IMR-90 (cell line): ENCODE measurements at regions not wholly inside any gene's neighbourhood (a gene's known extent, or its start where the extent isn't known, plus 50 kb on each side); places are given as distances from the start of the nearest gene placed in this dataset.
"Not testable (repeated sequence)": the region's sequence is repeated elsewhere in the genome, so short reads cannot be mapped to it uniquely, and the experiment has no call there.

Source experiments
- ATAC-seq: fragments of 200-7000 bp; cut with Tn5 transposase; 2 replicates; pipeline ENCODE4 v1.9.1; 2020; ENCODE audit warnings: low read depth, mild to moderate bottlenecking, moderate library complexity
- BruUV-seq: library from RNA; stranded (reverse); fragments of 400-500 nt; replicated peaks from 2 replicates; lab custom pipeline; 2021; lab: Mats Ljungman, UMichigan
- CTCF ChIA-PET: fragments of 300-600 bp; formaldehyde crosslinking; extraction: SDS; loops from one replicate; lab custom pipeline; 2021; ENCODE audit warnings: antibody characterized with exemption; lab: Yijun Ruan, JAX
- POLR2A ChIA-PET: fragments of 300-600 bp; sonication (Branson Sonifier 250); formaldehyde crosslinking; loops from one replicate; lab custom pipeline; 2022; ENCODE audit warnings: antibody characterized with exemption; ENCODE audit not compliant: unreplicated experiment; lab: Charles Lee
- DNase-seq: peaks from one replicate; pipeline ENCODE4 v3.0.0; 2013
- H2AFZ ChIP-seq: replicated peaks from 2 replicates; pipeline ENCODE3; 2013; ENCODE audit warnings: low read length, mild to moderate bottlenecking; ENCODE audit not compliant: poor library complexity
- H2AK5ac ChIP-seq: 2 replicates; pipeline ENCODE4 v1.6.1; 2013; ENCODE audit warnings: low read depth, low read length, inconsistent platforms
- H2AK9ac ChIP-seq: replicated peaks from 2 replicates; pipeline ENCODE3; 2013; ENCODE audit warnings: mild to moderate bottlenecking, low read depth, low read length, moderate library complexity; ENCODE audit not compliant: poor library complexity
- H2BK120ac ChIP-seq: 2 replicates; pipeline ENCODE4 v1.6.1; 2013; ENCODE audit warnings: low read depth, low read length, inconsistent platforms
- H2BK15ac ChIP-seq: 3 replicates; pipeline ENCODE4 v1.6.1; 2013; ENCODE audit warnings: low read depth, low read length, inconsistent platforms
- H2BK20ac ChIP-seq: 2 replicates; pipeline ENCODE4 v1.6.1; 2013; ENCODE audit warnings: low read depth, mild to moderate bottlenecking, inconsistent platforms, low read length, moderate library complexity
- H2BK5ac ChIP-seq: 2 replicates; pipeline ENCODE4 v1.6.1; 2013; ENCODE audit warnings: mild to moderate bottlenecking, low read depth, low read length, inconsistent platforms; ENCODE audit not compliant: poor library complexity, severe bottlenecking
- H3K14ac ChIP-seq: replicated peaks from 2 replicates; pipeline ENCODE4 v1.6.1; 2013; ENCODE audit warnings: low read depth, low read length, inconsistent platforms
- H3K18ac ChIP-seq: 2 replicates; pipeline ENCODE4 v1.6.1; 2013; ENCODE audit warnings: low read depth, low read length, control low read depth
- H3K23ac ChIP-seq: 2 replicates; pipeline ENCODE4 v1.6.1; 2013; ENCODE audit warnings: low read depth, low read length, inconsistent platforms
- H3K27ac ChIP-seq: 2 replicates; pipeline ENCODE4 v1.5.1; 2013; ENCODE audit warnings: mild to moderate bottlenecking, control low read depth, low read length; ENCODE audit not compliant: insufficient read depth
- H3K27me3 ChIP-seq: 2 replicates; pipeline ENCODE4 v1.6.1; 2013; ENCODE audit warnings: low read length; ENCODE audit not compliant: control insufficient read depth, insufficient read depth
- H3K36me3 ChIP-seq: 2 replicates; pipeline ENCODE4 v1.6.1; 2013; ENCODE audit warnings: low read length, mixed read lengths; ENCODE audit not compliant: control insufficient read depth, insufficient read depth
- H3K4ac ChIP-seq: 2 replicates; pipeline ENCODE4 v1.6.1; 2013; ENCODE audit warnings: low read depth, low read length, inconsistent platforms
- H3K4me1 ChIP-seq: 2 replicates; pipeline ENCODE4 v1.6.1; 2013; ENCODE audit warnings: low read length, mixed read lengths; ENCODE audit not compliant: control insufficient read depth, insufficient read depth
- H3K4me2 ChIP-seq: 2 replicates; pipeline ENCODE4 v1.6.1; 2013; ENCODE audit warnings: low read depth, mild to moderate bottlenecking, control low read depth, low read length, moderate library complexity
- H3K4me3 ChIP-seq: 2 replicates; pipeline ENCODE4 v1.5.1; 2013; ENCODE audit warnings: low read depth, mild to moderate bottlenecking, control low read depth, low read length, moderate library complexity; ENCODE audit not compliant: insufficient read depth
- H3K56ac ChIP-seq: 2 replicates; pipeline ENCODE4 v1.6.1; 2013; ENCODE audit warnings: low read length, inconsistent platforms; ENCODE audit not compliant: insufficient read depth; ENCODE audit errors: extremely low read depth
- H3K79me1 ChIP-seq, 2 experiments: 2 replicates each; pipeline ENCODE4 v1.6.1; 2013; ENCODE audit warnings: low read length in 2 of 2, inconsistent platforms in 1 of 2, low read depth in 1 of 2
- H3K9ac ChIP-seq: 2 replicates; pipeline ENCODE4 v1.6.1; 2013; ENCODE audit warnings: low read depth, low read length, control low read depth
- H3K9me1 ChIP-seq: 2 replicates; pipeline ENCODE4 v1.6.1; 2013; ENCODE audit warnings: low read length, inconsistent platforms; ENCODE audit not compliant: insufficient read depth
- H3K9me3 ChIP-seq: 2 replicates; pipeline ENCODE4 v1.6.1; 2013; ENCODE audit warnings: low read length; ENCODE audit not compliant: control insufficient read depth, insufficient read depth
- H4K20me1 ChIP-seq: 2 replicates; pipeline ENCODE4 v1.6.1; 2013; ENCODE audit warnings: low read length, inconsistent platforms; ENCODE audit not compliant: insufficient read depth
- H4K5ac ChIP-seq: 2 replicates; pipeline ENCODE4 v1.6.1; 2013; ENCODE audit warnings: mild to moderate bottlenecking, low read depth, low read length, control low read depth
- H4K8ac ChIP-seq, 2 experiments: 2 replicates each; pipeline ENCODE4 v1.6.1; 2013; ENCODE audit warnings: low read depth in 2 of 2, low read length in 2 of 2, control low read depth in 1 of 2, inconsistent platforms in 1 of 2
- H4K91ac ChIP-seq: 2 replicates; pipeline ENCODE4 v1.6.1; 2013; ENCODE audit warnings: low read depth, low read length, inconsistent platforms; ENCODE audit not compliant: insufficient read depth
- CEBPB ChIP-seq: IDR thresholded peaks from 2 replicates; pipeline ENCODE4 v1.6.1; 2012; ENCODE audit warnings: low read depth, low read length, improper control_type of control experiment
- ELK1 ChIP-seq: fragments of 150-350 bp; IDR thresholded peaks from 2 replicates; pipeline ENCODE4 v1.6.1; 2016; ENCODE audit warnings: low read depth, mild to moderate bottlenecking, low read length, moderate library complexity, borderline replicate concordance
- WGBS, 2 experiments: methylation state at CpG; one replicate each; pipeline versions ENCODE4 v1.1.5 to v1.1.7; 2013; ENCODE audit warnings: missing lambda C conversion rate in 2 of 2; ENCODE audit not compliant: insufficient read length in 1 of 2; ENCODE audit errors: extremely low coverage in 2 of 2; 5-methylcytosine and 5-hydroxymethylcytosine counted together
- dilution Hi-C: fragments of 300-500 bp; cut with HindIII; formaldehyde crosslinking; loops from one replicate; pipeline ENCODE4 v1.14.3; 2018; ENCODE audit warnings: low sequenced_read_pairs; ENCODE audit not compliant: unreplicated experiment
- in situ Hi-C: fragments of 300-500 bp; cut with MboI; formaldehyde crosslinking; loops from 3 replicates; pipeline ENCODE4 v1.14.3; 2019; ENCODE audit warnings: low sequenced_read_pairs, inconsistent platforms, mixed read lengths
- intact Hi-C: fragments of 100-400 bp; cut with micrococcal nuclease; formaldehyde crosslinking; loops from 2 replicates; pipeline ENCODE4 v1.10.0; 2022

DNA sequence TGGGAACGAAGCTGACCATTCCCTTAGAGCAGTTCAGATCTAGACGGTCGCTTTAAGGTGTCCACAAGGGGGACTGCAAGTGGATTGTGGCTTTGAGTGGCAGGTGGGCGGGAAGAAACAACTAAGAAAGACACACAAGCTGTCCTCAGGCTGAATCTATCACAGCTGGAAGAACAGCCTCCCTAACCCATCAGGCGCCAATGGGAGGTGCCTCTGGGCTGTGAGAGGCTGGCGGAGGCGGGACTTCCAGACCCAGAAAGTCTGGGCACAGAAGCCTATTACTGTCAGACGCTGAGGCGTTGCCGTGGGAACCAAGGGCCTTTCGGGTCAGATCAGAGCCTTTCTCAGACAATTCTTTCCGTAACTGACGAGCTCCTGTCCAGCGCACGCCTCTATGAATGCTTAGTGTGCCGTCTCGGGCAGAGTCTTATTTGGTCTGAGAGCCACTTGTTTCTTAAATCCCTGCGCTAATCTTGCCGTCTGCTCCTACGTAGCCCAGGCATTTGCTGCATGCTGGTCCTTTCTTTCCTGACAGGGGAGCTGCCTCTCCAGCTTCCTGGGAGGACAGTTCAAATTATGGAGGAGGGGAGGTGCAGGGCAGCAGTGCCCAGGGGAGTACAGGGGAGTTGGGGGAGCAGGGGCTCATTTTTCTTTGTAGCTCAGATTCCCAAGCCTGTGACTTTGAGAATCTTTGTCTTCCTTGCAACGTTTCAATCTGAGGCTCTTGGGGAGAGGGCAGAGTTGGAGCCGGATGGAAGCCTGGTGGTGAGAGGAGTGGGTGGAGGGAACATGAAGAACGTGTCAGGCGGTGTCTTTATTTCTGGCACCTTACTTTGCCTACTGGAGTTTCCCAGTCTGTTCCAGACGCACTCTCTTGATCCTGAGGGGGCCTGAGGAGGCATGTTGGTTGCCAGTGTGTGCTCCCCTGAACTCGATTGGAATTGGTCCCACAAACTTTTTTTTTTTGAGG, 618.7 kb downstream of the KCNJ18 start (continued):
- no peak for TF ChIP-seq ELK1

- peak; percentile 37; the same call in 1 of the 2 replicates for TF ChIP-seq CEBPB
- CTCF ChIA-PET, H2AFZ ChIP-seq, in situ Hi-C loops, H3K4me2 ChIP-seq, H3K9me1 ChIP-seq, H2BK120ac ChIP-seq, H2BK15ac ChIP-seq, H2BK5ac ChIP-seq, H3K9me3 ChIP-seq, DNase-seq, POLR2A ChIA-PET, intact Hi-C loops, H3K79me1 ChIP-seq, H3K23ac ChIP-seq, H2BK20ac ChIP-seq, H3K18ac ChIP-seq, H4K5ac ChIP-seq, H3K4me3 ChIP-seq, H3K27ac ChIP-seq, H3K14ac ChIP-seq, H4K91ac ChIP-seq, dilution Hi-C loops, H2AK9ac ChIP-seq, H3K4ac ChIP-seq, H4K8ac ChIP-seq, BruUV-seq, ATAC-seq, H4K20me1 ChIP-seq, H3K27me3 ChIP-seq, H3K4me1 ChIP-seq, H3K9ac ChIP-seq, H2AK5ac ChIP-seq, H3K36me3 ChIP-seq, H3K56ac ChIP-seq: not testable (repeated sequence)
- WGBS, 2 experiments: no CpG with 5 or more reads among the region's 4 CpGs
These were observed 628.7 kb downstream of the KCNJ18 start for GRCh38 chr17:22321001-22321400.

DNA sequence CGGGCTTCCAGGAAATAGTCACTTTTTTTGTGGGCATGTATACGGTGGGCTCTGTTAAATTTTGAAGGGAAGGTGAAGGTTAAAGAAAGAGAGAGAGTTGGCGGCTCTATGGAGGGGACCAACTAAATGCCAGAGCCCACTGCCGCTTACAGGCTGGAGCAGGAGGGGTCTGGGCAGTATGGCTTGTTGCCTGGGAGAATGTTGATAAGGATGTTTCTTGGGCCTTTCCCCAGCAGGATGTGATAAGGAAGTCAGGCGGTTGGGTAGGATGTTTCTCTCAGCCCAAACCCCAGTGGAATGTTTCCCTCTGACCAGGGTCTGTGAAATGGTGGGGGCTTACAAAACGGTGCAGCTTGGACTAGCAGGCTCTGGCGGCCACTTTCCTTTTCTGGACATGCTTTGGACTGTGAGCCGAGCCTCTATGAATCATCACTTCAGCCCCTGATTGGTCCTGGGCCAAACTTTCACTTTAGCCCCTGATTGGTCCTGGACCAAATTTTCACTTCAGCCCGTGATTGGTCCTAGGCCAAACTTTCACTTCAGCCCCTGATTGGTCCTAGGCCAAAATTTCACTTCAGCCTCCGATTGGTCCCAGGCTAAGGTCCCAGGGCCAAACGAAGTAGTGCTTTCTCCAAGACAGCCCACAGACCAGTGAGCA, 630.7 kb downstream of the KCNJ18 start:
- H2AFZ ChIP-seq, H3K27ac ChIP-seq, H2AK9ac ChIP-seq, H2BK20ac ChIP-seq, H3K4me1 ChIP-seq, H3K9ac ChIP-seq, H3K27me3 ChIP-seq, H3K79me1 ChIP-seq, H4K91ac ChIP-seq, H3K36me3 ChIP-seq, POLR2A ChIA-PET, H3K4me2 ChIP-seq, DNase-seq, H2BK120ac ChIP-seq, H2BK15ac ChIP-seq, dilution Hi-C loops, ATAC-seq, intact Hi-C loops, H4K20me1 ChIP-seq, H2AK5ac ChIP-seq, BruUV-seq, H3K23ac ChIP-seq, H3K14ac ChIP-seq, H2BK5ac ChIP-seq, H3K4me3 ChIP-seq, H3K56ac ChIP-seq, H3K4ac ChIP-seq, H4K5ac ChIP-seq, H4K8ac ChIP-seq, H3K18ac ChIP-seq, in situ Hi-C loops, H3K9me1 ChIP-seq, CTCF ChIA-PET, H3K9me3 ChIP-seq: not testable (repeated sequence)
- 83% methylated on average over 3 of the region's 11 CpGs; no CpG with 5 or more reads in 1 of the 2 experiments for WGBS, 2 experiments
